ENCODE measurements at regions not wholly inside any gene's neighbourhood (a gene's known extent, or its start where the extent isn't known, plus 50 kb on each side); places are given as distances from the start of the nearest gene placed in this dataset.
"Not testable (repeated sequence)": the region's sequence is repeated elsewhere in the genome, so short reads cannot be mapped to it uniquely, and the experiment has no call there.

DNA sequence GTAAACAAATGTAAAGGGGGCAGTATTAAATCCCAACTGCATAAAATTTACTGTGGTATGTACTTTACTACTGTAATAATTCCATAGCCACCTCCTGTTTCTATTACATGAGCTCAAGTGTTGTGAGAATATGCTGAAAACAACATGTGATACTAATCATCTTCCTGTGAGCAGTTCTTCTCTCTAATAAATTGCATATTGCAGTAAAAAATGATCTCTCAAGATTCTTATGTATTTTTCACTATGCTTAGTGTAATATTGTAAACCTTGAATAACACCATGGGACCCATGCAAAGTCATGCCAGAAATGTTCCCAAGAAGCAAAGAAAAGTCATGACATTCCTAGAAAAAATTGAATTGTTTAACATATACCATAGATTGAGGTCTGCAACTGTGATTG lies 133.0 kb upstream of the ATXN1 start:
- no peak for TF ChIP-seq POLR2A (IDR thresholded peaks at IDR 0.05)
- TF ChIP-seq, protein P1, sequence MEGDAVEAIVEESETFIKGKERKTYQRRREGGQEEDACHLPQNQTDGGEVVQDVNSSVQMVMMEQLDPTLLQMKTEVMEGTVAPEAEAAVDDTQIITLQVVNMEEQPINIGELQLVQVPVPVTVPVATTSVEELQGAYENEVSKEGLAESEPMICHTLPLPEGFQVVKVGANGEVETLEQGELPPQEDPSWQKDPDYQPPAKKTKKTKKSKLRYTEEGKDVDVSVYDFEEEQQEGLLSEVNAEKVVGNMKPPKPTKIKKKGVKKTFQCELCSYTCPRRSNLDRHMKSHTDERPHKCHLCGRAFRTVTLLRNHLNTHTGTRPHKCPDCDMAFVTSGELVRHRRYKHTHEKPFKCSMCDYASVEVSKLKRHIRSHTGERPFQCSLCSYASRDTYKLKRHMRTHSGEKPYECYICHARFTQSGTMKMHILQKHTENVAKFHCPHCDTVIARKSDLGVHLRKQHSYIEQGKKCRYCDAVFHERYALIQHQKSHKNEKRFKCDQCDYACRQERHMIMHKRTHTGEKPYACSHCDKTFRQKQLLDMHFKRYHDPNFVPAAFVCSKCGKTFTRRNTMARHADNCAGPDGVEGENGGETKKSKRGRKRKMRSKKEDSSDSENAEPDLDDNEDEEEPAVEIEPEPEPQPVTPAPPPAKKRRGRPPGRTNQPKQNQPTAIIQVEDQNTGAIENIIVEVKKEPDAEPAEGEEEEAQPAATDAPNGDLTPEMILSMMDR (IDR thresholded peaks at IDR 0.05): no peak

DNA sequence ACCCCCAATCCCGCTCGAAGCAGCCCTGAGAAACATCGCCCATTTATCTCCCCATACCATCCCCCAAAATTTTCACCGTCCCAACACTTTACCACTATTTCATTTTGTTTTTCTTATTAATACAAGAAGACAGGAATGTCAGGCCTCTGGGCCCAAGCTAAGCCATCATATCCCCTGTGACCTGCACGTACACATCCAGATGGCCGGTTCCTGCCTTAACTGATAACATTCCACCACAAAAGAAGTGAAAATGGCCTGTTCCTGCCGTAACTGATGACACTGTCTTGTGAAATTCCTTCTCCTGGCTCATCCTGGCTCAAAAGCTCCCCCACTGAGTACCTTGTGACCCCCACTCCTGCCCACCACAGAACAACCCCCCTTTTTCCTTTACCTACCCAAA lies 129.8 kb upstream of the ATXN1 start:
- H3K4me3 ChIP-seq; H3K4me1 ChIP-seq (replicated peaks in 1 of 2); H3K27ac ChIP-seq; intact Hi-C loops (cut with DNase I); DNase-seq; H3K9me3 ChIP-seq (replicated peaks in 1 of 3); H3K27me3 ChIP-seq; H3K36me3 ChIP-seq (replicated peaks in 1 of 2): not testable (repeated sequence)
- WGBS, 4 donors: 86 to 95% (median 90%) methylated on average over 7 of the region's 7 CpGs

More for the DNA sequence above, 133.0 kb upstream of the ATXN1 start:
- no peaks in the 10 kb centered on the region for H3K9me3 ChIP-seq (replicated peaks in 1 of 3)
- intact Hi-C loops (cut with DNase I): no loop called here
- H3K27ac ChIP-seq: no peak overlapping the region
- no peaks in the 10 kb centered on the region for H3K36me3 ChIP-seq (replicated peaks in 1 of 2)
- H3K27me3 ChIP-seq: no peaks in the 10 kb centered on the region
- H3K4me3 ChIP-seq: no peak overlapping the region
- no peaks in the 10 kb centered on the region for H3K4me1 ChIP-seq (replicated peaks in 1 of 2)
- DNase-seq: no peak

DNA sequence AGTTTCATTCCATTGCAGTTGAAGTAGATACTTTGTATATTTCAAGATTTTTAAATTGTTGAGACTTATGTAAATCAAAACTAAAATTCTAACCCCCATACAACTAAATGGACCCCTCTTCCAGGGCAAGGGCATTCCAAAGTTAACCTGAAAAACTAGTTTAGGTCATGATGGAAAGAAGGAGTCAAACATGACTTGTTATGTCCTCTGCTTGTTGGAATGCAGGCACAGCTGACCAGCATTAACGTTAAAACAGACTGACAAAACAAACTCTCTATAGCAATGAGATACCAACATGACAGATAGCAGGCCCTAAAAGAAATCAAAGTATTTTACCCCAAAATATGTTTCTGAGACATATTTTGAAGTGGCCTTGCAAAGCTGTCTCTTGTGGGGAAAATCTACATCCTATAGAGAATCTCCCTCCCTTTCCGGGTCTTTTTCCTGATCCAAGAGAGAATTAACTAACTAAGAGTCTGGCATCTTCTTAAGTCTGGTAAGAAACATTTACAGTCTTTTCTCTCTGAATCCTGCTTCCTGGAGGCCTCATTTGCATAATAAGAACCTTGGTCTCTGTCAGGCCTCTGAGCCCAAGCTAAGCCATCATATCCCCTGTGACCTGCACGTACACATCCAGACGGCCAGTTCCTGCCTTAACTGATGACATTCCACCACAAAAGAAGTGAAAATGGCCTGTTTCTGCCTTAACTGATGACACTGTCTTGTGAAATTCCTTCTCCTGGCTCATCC lies 124.3 kb upstream of the ATXN1 start:
- Histone ChIP-seq H3K27me3 (no peaks in the 10 kb centered on the region), H3K4me3 (no peak overlapping the region), H3K9me3 (replicated peaks in 1 of 3) (no peaks in the 10 kb centered on the region), H3K36me3 (replicated peaks in 1 of 2) (no peaks in the 10 kb centered on the region), H3K27ac (no peak overlapping the region), H3K4me1 (replicated peaks in 1 of 2) (no peaks in the 10 kb centered on the region)
- WGBS, 4 donors: 73 to 82% (median 77%) methylated on average over 4 of the region's 4 CpGs
- no peak for DNase-seq
- intact Hi-C loops (cut with DNase I): no loop called here
- TF ChIP-seq, protein P1 (IDR thresholded peaks at IDR 0.05): no peak
- no peak for TF ChIP-seq POLR2A (IDR thresholded peaks at IDR 0.05)

- Histone ChIP-seq H3K4me1 (replicated peaks in 1 of 2) (no peaks in the 10 kb centered on the region), H3K9me3 (replicated peaks in 1 of 3) (no peaks in the 10 kb centered on the region), H3K27ac (no peak overlapping the region), H3K4me3 (no peak overlapping the region), H3K27me3 (no peaks in the 10 kb centered on the region), H3K36me3 (replicated peaks in 1 of 2) (no peaks in the 10 kb centered on the region)
- DNase-seq: no peak
- intact Hi-C loops (cut with DNase I): no loop called here
- 76 to 88% (median 82%) methylated on average over 1 of the region's 1 CpG for WGBS, 4 donors
- TF ChIP-seq POLR2A (IDR thresholded peaks at IDR 0.05): no peak
- TF ChIP-seq, protein P1 (IDR thresholded peaks at IDR 0.05): no peak
Measured at GRCh38 chr6:16884526-16884925, 123.3 kb upstream of the ATXN1 start.

- H3K27ac ChIP-seq: no peak overlapping the region
- no peaks in the 10 kb centered on the region for H3K9me3 ChIP-seq (replicated peaks in 1 of 3)
- intact Hi-C loops (cut with DNase I): no loop called here
- no peaks in the 10 kb centered on the region for H3K4me1 ChIP-seq (replicated peaks in 1 of 2)
- H3K36me3 ChIP-seq (replicated peaks in 1 of 2): no peaks in the 10 kb centered on the region
- no peak overlapping the region for H3K4me3 ChIP-seq
- TF ChIP-seq POLR2A (IDR thresholded peaks at IDR 0.05): no peak
- TF ChIP-seq, protein P1 (IDR thresholded peaks at IDR 0.05): no peak
- DNase-seq: no peak
- H3K27me3 ChIP-seq: no peaks in the 10 kb centered on the region
Measured at GRCh38 chr6:16883414-16883813, 122.2 kb upstream of the ATXN1 start.

All from adrenal gland (tissue), 9 donors.